ENCODE measurements at regions not wholly inside any gene's neighbourhood (a gene's known extent, or its start where the extent isn't known, plus 50 kb on each side); places are given as distances from the start of the nearest gene placed in this dataset.

DNA sequence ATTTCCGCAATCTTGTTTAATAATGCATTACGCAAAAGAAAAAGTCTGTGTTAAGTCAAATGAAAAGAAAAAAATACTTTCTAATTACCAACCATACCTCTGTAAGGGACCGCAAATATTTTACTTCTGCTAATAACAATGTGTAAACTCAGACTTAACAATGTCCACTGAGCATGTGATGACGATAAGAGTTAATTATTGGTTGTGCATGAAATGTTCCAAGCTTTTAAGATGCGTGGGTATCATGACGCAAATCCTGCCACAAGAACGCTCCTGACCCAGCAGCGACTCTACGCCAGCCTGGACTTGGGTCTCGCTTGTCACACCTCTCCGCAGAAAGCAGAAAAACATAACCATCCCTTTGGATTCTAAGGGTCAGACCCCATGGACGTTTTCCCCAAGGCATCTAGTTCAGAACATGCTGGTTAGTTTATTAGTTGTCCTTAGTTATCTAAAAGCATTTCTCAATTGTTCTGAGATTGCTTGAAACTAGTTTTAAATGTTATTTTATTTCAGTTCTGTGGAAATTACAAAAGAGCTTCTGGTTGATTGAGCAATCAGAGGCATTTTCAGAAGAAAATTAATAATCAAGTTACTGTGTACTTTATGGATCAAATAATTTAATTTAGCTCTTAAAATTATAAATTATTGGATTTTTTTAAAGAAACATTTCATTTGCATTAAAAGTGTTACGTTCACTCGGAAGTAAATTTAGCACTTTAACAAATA, 779.9 kb upstream of the ARGLU1 start:
- TF ChIP-seq, protein P1, sequence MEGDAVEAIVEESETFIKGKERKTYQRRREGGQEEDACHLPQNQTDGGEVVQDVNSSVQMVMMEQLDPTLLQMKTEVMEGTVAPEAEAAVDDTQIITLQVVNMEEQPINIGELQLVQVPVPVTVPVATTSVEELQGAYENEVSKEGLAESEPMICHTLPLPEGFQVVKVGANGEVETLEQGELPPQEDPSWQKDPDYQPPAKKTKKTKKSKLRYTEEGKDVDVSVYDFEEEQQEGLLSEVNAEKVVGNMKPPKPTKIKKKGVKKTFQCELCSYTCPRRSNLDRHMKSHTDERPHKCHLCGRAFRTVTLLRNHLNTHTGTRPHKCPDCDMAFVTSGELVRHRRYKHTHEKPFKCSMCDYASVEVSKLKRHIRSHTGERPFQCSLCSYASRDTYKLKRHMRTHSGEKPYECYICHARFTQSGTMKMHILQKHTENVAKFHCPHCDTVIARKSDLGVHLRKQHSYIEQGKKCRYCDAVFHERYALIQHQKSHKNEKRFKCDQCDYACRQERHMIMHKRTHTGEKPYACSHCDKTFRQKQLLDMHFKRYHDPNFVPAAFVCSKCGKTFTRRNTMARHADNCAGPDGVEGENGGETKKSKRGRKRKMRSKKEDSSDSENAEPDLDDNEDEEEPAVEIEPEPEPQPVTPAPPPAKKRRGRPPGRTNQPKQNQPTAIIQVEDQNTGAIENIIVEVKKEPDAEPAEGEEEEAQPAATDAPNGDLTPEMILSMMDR (IDR thresholded peaks at IDR 0.05) = no peak
- no peak for TF ChIP-seq POLR2A (IDR thresholded peaks at IDR 0.05)
